Ishikawa (cell line): ENCODE measurements at regions not wholly inside any gene's neighbourhood (a gene's known extent, or its start where the extent isn't known, plus 50 kb on each side); places are given as distances from the start of the nearest gene placed in this dataset.

Experiments
- CEBPB ChIP-seq: IDR thresholded peaks from 2 replicates; pipeline ENCODE4 v1.6.1; 2012
- CREB1 ChIP-seq: IDR thresholded peaks from 2 replicates; pipeline ENCODE4 v1.6.1; 2012; ENCODE audit warnings: low read depth
- EGR1 ChIP-seq: IDR thresholded peaks from 2 replicates; pipeline ENCODE4 v1.6.1; 2012
- EP300 ChIP-seq: IDR thresholded peaks from 2 replicates; pipeline ENCODE4 v1.6.1; 2012; ENCODE audit warnings: borderline replicate concordance
- FOXM1 ChIP-seq: IDR thresholded peaks from 2 replicates; pipeline ENCODE4 v1.6.1; 2012; ENCODE audit warnings: low read depth, borderline replicate concordance
- MAX ChIP-seq: IDR thresholded peaks from 2 replicates; pipeline ENCODE4 v1.6.1; 2012
- NFIC ChIP-seq: IDR thresholded peaks from 2 replicates; pipeline ENCODE4 v1.6.1; 2012
- RAD21 ChIP-seq: IDR thresholded peaks from 2 replicates; pipeline ENCODE4 v1.6.1; 2012; ENCODE audit warnings: low read depth
- REST ChIP-seq: IDR thresholded peaks from 2 replicates; pipeline ENCODE4 v1.6.1; 2012; ENCODE audit warnings: low read depth, mild to moderate bottlenecking
- TAF1 ChIP-seq: IDR thresholded peaks from 2 replicates; pipeline ENCODE4 v1.6.1; 2012; ENCODE audit warnings: low read depth, mild to moderate bottlenecking
- TCF12 ChIP-seq: IDR thresholded peaks from 2 replicates; pipeline ENCODE4 v1.6.1; 2012; ENCODE audit warnings: low read depth
- TEAD4 ChIP-seq: IDR thresholded peaks from 2 replicates; pipeline ENCODE4 v1.6.1; 2012
- USF1 ChIP-seq: IDR thresholded peaks from 2 replicates; pipeline ENCODE4 v1.6.1; 2012
- YY1 ChIP-seq: IDR thresholded peaks from 2 replicates; pipeline ENCODE4 v1.6.1; 2012; ENCODE audit warnings: low read depth
- ZBTB7A ChIP-seq: IDR thresholded peaks from 2 replicates; pipeline ENCODE4 v1.6.1; 2012; ENCODE audit warnings: low read depth

- TF ChIP-seq USF1 (no peak), NFIC (no peak), ZBTB7A (no peak), TAF1 (no peak), CEBPB (no peak), RAD21 (no peak), CREB1 (no peak), REST (no peak)
These were observed 711.2 kb upstream of the KIRREL3 start for GRCh38 chr11:127711748-127712147.

GRCh38 chr11:127710831-127711230 is 710.3 kb upstream of the KIRREL3 start:
- TF ChIP-seq YY1 (no peak), EP300 (no peak), TCF12 (no peak), RAD21 (no peak), FOXM1 (no peak), REST (no peak), CREB1 (no peak), TAF1 (no peak), EGR1 (no peak), MAX (no peak), USF1 (no peak), TEAD4 (no peak), ZBTB7A (no peak), CEBPB (no peak), NFIC (no peak)

GRCh38 chr11:127709960-127710359 is 709.4 kb upstream of the KIRREL3 start:
- TF ChIP-seq EP300, result no peak
- no peak for TF ChIP-seq CREB1
- TF ChIP-seq REST, result no peak
- no peak for TF ChIP-seq YY1
- TF ChIP-seq ZBTB7A, result no peak
- TF ChIP-seq RAD21, result no peak
- TF ChIP-seq NFIC, result no peak
- TF ChIP-seq CEBPB, result no peak
- TF ChIP-seq TEAD4, result no peak
- no peak for TF ChIP-seq TCF12
- no peak for TF ChIP-seq EGR1
- TF ChIP-seq USF1, result no peak
- TF ChIP-seq FOXM1, result no peak
- no peak for TF ChIP-seq TAF1
- no peak for TF ChIP-seq MAX

- TF ChIP-seq TAF1 (no peak), REST (no peak), NFIC (no peak), YY1 (no peak), ZBTB7A (no peak), USF1 (no peak), EP300 (no peak)
These were observed 693.1 kb upstream of the KIRREL3 start for GRCh38 chr11:127693686-127694085.
